ENCODE measurements at regions not wholly inside any gene's neighbourhood (a gene's known extent, or its start where the extent isn't known, plus 50 kb on each side); places are given as distances from the start of the nearest gene placed in this dataset.

DNA sequence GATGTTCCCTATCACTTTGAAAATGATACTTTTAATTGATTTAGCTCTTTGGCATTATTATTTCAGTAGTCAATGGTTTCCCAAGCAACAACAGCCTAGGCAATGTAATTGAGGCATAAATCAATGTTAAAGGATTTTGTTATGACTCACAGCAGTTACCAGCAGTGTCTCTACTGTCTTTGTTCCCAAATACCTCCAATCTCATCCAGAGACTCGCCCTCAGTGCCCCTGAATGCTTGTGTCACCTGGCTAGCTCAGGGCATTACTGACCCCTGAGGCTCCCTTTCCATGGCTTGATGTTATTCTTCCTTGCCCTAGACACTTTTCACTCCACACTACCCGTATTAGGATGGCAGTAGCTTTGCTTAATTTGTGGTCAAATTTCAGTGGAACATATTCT, 227.2 kb downstream of the SQOR start:
- Histone ChIP-seq H3K4me3 (no peak overlapping the region), H3K4me1 (ENCODE audit: insufficient read depth) (no peaks in the 10 kb centered on the region), H3K27me3 (no peaks in the 10 kb centered on the region), H3K27ac (no peak overlapping the region), H3K36me3 (no peaks in the 10 kb centered on the region), H3K9me3 (no peaks in the 10 kb centered on the region)
- DNase-seq, result no peak
- TF ChIP-seq POLR2A (IDR thresholded peaks at IDR 0.05), result no peak
- TF ChIP-seq EP300 (IDR thresholded peaks at IDR 0.05), result no peak
- TF ChIP-seq, protein P1, sequence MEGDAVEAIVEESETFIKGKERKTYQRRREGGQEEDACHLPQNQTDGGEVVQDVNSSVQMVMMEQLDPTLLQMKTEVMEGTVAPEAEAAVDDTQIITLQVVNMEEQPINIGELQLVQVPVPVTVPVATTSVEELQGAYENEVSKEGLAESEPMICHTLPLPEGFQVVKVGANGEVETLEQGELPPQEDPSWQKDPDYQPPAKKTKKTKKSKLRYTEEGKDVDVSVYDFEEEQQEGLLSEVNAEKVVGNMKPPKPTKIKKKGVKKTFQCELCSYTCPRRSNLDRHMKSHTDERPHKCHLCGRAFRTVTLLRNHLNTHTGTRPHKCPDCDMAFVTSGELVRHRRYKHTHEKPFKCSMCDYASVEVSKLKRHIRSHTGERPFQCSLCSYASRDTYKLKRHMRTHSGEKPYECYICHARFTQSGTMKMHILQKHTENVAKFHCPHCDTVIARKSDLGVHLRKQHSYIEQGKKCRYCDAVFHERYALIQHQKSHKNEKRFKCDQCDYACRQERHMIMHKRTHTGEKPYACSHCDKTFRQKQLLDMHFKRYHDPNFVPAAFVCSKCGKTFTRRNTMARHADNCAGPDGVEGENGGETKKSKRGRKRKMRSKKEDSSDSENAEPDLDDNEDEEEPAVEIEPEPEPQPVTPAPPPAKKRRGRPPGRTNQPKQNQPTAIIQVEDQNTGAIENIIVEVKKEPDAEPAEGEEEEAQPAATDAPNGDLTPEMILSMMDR (IDR thresholded peaks at IDR 0.05), result no peak
- whole genome bisulfite sequencing, 3 donors, result 54 to 66% (median 56%) methylated on average over 2 of the region's 2 CpGs
- intact Hi-C loops (cut with DNase I), result no loop called here

DNA sequence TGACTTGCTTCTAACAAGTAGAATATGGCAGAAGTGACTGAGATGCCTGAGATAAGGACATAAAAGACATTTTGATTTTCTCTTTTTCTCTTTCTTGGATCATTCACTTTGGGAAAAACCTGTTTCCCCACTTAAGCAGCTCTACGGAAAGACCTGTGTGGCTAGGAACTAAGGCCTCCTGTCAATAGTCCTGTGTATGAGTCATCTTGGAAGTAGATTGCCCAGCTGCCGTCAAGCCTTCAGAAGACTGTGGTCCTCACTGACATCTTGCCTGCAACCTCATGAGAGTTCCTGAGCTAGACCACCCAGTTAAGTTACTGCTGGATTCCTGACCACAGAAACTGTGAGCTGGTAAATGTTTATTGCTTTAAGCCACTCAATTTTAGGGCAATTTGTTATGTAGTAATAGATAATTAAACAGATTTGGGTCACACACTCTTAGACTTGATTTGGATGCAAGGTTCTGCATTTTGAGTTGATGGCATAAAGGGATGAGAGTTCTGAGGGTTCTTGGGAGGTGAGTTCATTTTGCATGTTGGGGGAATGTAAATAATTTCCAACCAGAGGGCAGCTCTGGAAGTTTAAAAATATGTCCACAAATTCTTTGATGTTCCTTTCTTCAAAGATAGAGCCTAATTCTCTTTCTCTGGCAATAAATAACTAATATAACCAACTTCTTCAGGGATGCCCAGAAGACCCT, 229.2 kb downstream of the SQOR start:
- Histone ChIP-seq H3K4me1 (ENCODE audit: insufficient read depth) (no peaks in the 10 kb centered on the region), H3K27me3 (no peaks in the 10 kb centered on the region), H3K27ac (no peak overlapping the region), H3K4me3 (no peak overlapping the region), H3K36me3 (no peaks in the 10 kb centered on the region), H3K9me3 (no peaks in the 10 kb centered on the region)
- DNase-seq, result no peak
- intact Hi-C loops (cut with DNase I), result no loop called here
- 88 to 89% (median 88%) methylated on average over 2 of the region's 2 CpGs for WGBS, 3 donors
- TF ChIP-seq POLR2A (IDR thresholded peaks at IDR 0.05), result no peak
- TF ChIP-seq, protein P1 (IDR thresholded peaks at IDR 0.05), result no peak
- TF ChIP-seq EP300 (IDR thresholded peaks at IDR 0.05), result no peak

DNA sequence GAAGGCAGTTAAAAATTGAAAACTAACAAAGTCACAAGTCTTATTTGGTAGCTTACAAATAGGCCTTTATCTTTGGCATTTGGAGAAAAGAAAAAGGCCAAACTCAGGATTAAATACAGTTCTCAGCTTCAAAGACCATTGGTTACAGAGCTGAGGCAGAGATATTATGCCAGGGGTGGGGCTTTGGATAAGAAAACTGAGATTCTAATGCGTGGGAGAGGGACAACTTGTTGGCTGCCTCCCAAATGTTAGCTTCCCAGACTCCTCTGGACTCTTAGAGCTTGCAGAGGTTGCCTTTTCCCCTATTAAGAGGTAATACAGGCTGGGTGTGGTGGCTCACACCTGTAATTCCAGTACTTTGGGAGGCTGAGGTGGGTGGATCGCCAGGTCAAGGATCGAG, 231.8 kb downstream of the SQOR start:
- Histone ChIP-seq H3K27me3 (no peaks in the 10 kb centered on the region), H3K4me3 (no peak overlapping the region), H3K27ac (no peak overlapping the region), H3K4me1 (ENCODE audit: insufficient read depth) (no peaks in the 10 kb centered on the region), H3K9me3 (no peaks in the 10 kb centered on the region), H3K36me3 (no peaks in the 10 kb centered on the region)
- intact Hi-C loops (cut with DNase I), result no loop called here
- 63 to 69% (median 65%) methylated on average over 3 of the region's 3 CpGs for WGBS, 3 donors
- no peak for DNase-seq
- TF ChIP-seq, protein P1 (IDR thresholded peaks at IDR 0.05), result no peak
- no peak for TF ChIP-seq EP300 (IDR thresholded peaks at IDR 0.05)
- no peak for TF ChIP-seq POLR2A (IDR thresholded peaks at IDR 0.05)

DNA sequence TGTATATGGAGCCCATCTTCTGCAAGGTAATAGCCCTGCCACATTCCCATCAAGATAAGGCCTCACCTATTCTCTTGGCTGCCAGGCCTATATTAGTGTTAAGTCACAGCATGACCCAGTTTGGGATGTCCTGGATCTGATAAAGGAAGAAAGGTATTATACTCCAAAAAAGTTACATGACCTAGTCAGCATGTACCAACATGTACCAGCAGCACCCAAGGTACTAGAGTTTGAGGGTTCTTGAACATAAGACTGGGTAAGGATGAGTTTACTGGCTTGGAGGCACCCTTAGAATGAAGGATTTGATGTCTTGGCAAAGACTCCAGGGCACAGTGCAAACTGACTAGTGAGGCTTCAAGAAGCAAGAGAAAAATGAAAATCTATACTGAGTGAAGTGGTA, 232.5 kb downstream of the SQOR start:
- intact Hi-C loops (cut with DNase I), result no loop called here
- TF ChIP-seq, protein P1 (IDR thresholded peaks at IDR 0.05), result no peak
- TF ChIP-seq EP300 (IDR thresholded peaks at IDR 0.05) (no peak), POLR2A (IDR thresholded peaks at IDR 0.05) (no peak)
- DNase-seq, result no peak
- no peak overlapping the region for H3K4me3 ChIP-seq
- H3K9me3 ChIP-seq, result no peaks in the 10 kb centered on the region
- H3K27me3 ChIP-seq, result no peaks in the 10 kb centered on the region
- H3K4me1 ChIP-seq (ENCODE audit: insufficient read depth), result no peaks in the 10 kb centered on the region
- no peak overlapping the region for H3K27ac ChIP-seq
- H3K36me3 ChIP-seq, result no peaks in the 10 kb centered on the region
